Caco-2 (cell line): ENCODE measurements at regions not wholly inside any gene's neighbourhood (a gene's known extent, or its start where the extent isn't known, plus 50 kb on each side); places are given as distances from the start of the nearest gene placed in this dataset.

ENCODE experiments used
- BruUV-seq: library from RNA; stranded (reverse); fragments of 400-500 nt; replicated peaks from 2 replicates; lab custom pipeline; 2021; lab: Mats Ljungman, UMichigan
- CTCF ChIA-PET: fragments of 300-600 bp; sonication (Branson Sonifier 250); formaldehyde crosslinking; loops from one replicate; lab custom pipeline; 2022; ENCODE audit warnings: antibody characterized with exemption; lab: Charles Lee
- POLR2A ChIA-PET: fragments of 300-600 bp; sonication (Branson Sonifier 250); formaldehyde crosslinking; loops from one replicate; lab custom pipeline; 2022; ENCODE audit warnings: antibody characterized with exemption; lab: Charles Lee
- DNase-seq, 2 experiments: peaks; one replicate each; pipeline versions ENCODE4 v3.0.0 to v3.0.0-alpha.2; 2020 to 2022
- H3K27me3 ChIP-seq: replicated peaks from 2 replicates; pipeline ENCODE4 v1.6.0; 2011; ENCODE audit warnings: low read length; ENCODE audit not compliant: control insufficient read depth, insufficient read depth
- H3K36me3 ChIP-seq: 2 replicates; pipeline ENCODE4 v1.5.1; 2011; ENCODE audit warnings: low read length; ENCODE audit not compliant: control insufficient read depth, insufficient read depth
- H3K4me1 ChIP-seq: fragments of 250-450 bp; sonication (Bioruptor Pico); 2 replicates; pipeline ENCODE4 v1.5.1; 2020; ENCODE audit warnings: mild to moderate bottlenecking
- H3K4me3 ChIP-seq: 2 replicates; pipeline ENCODE4 v1.5.1; 2011; ENCODE audit warnings: low read depth, mild to moderate bottlenecking, control low read depth, low read length
- H3K9me3 ChIP-seq: fragments of 250-450 bp; sonication (Bioruptor Pico); 2 replicates; pipeline ENCODE4 v1.5.1; 2020; ENCODE audit warnings: mild to moderate bottlenecking, moderate library complexity
- H3K27ac Mint-ChIP-seq: one replicate; pipeline ENCODE4 v1.8.0; 2022; ENCODE audit warnings: mixed read lengths; ENCODE audit not compliant: unreplicated experiment
- H3K27me3 Mint-ChIP-seq: one replicate; pipeline ENCODE4 v1.8.0; 2022; ENCODE audit warnings: mixed read lengths; ENCODE audit not compliant: insufficient read depth, unreplicated experiment
- H3K36me3 Mint-ChIP-seq: one replicate; pipeline ENCODE4 v1.8.0; 2022; ENCODE audit warnings: mild to moderate bottlenecking, mixed read lengths; ENCODE audit not compliant: insufficient read depth, unreplicated experiment
- H3K4me1 Mint-ChIP-seq: one replicate; pipeline ENCODE4 v1.8.0; 2022; ENCODE audit warnings: low read depth, mixed read lengths; ENCODE audit not compliant: unreplicated experiment
- H3K4me3 Mint-ChIP-seq: one replicate; pipeline ENCODE4 v1.8.0; 2022; ENCODE audit warnings: mild to moderate bottlenecking, moderate library complexity, mixed read lengths; ENCODE audit not compliant: unreplicated experiment
- H3K9me3 Mint-ChIP-seq: one replicate; pipeline ENCODE4 v1.8.0; 2022; ENCODE audit warnings: mixed read lengths; ENCODE audit not compliant: unreplicated experiment
- intact Hi-C: fragments of 100-400 bp; cut with micrococcal nuclease; formaldehyde crosslinking; loops from one replicate; pipeline ENCODE4 v1.10.0; 2022; ENCODE audit not compliant: unreplicated experiment
- TF ChIP-seq, protein P1 (sequence below), 2 experiments: fragments of 200-600 bp in 1 of 2; IDR thresholded peaks; 1 replicate in 1 of 2; 2 replicates in 1 of 2; pipeline versions ENCODE4 v1.5.1 to v1.8.0; 2011 to 2022; ENCODE audit warnings: antibody characterized with exemption in 1 of 2, control low read depth in 1 of 2, inconsistent platforms in 1 of 2, low read depth in 1 of 2, low read length in 1 of 2, mild to moderate bottlenecking in 1 of 2, moderate library complexity in 1 of 2; ENCODE audit not compliant: insufficient read depth in 1 of 2, severe bottlenecking in 1 of 2, unreplicated experiment in 1 of 2

GRCh38 chr4:8681391-8681790, 88.8 kb downstream of the CPZ start:
- Mint-ChIP-seq H3K36me3 (no peaks in the 10 kb centered on the region), H3K4me3 (no peak overlapping the region), H3K27me3 (peaks cover 15% of the 10 kb centered on the region), H3K27ac (no peak overlapping the region), H3K9me3 (no peaks in the 10 kb centered on the region), H3K4me1 (no peaks in the 10 kb centered on the region)
- Histone ChIP-seq H3K27me3 (no peaks in the 10 kb centered on the region), H3K4me3 (no peak overlapping the region), H3K36me3 (no peaks in the 10 kb centered on the region), H3K9me3 (no peaks in the 10 kb centered on the region), H3K4me1 (no peaks in the 10 kb centered on the region)
- intact Hi-C loops: no loop called here
- DNase-seq: no peak
- ChIA-PET POLR2A (no interaction called here), CTCF (no interaction called here)
- BruUV-seq: no TSS peak
- TF ChIP-seq, protein P1, sequence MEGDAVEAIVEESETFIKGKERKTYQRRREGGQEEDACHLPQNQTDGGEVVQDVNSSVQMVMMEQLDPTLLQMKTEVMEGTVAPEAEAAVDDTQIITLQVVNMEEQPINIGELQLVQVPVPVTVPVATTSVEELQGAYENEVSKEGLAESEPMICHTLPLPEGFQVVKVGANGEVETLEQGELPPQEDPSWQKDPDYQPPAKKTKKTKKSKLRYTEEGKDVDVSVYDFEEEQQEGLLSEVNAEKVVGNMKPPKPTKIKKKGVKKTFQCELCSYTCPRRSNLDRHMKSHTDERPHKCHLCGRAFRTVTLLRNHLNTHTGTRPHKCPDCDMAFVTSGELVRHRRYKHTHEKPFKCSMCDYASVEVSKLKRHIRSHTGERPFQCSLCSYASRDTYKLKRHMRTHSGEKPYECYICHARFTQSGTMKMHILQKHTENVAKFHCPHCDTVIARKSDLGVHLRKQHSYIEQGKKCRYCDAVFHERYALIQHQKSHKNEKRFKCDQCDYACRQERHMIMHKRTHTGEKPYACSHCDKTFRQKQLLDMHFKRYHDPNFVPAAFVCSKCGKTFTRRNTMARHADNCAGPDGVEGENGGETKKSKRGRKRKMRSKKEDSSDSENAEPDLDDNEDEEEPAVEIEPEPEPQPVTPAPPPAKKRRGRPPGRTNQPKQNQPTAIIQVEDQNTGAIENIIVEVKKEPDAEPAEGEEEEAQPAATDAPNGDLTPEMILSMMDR (IDR thresholded peaks at IDR 0.05; ENCODE audit: insufficient read depth in 1 of 2, low read depth in 1 of 2, low read length in 1 of 2, severe bottlenecking in 1 of 2, unreplicated experiment in 1 of 2): no peak

GRCh38 chr4:8679032-8679431, 86.5 kb downstream of the CPZ start:
- H3K9me3 ChIP-seq: no peaks in the 10 kb centered on the region
- no TSS peak for BruUV-seq
- no peaks in the 10 kb centered on the region for H3K36me3 Mint-ChIP-seq
- no peaks in the 10 kb centered on the region for H3K4me1 ChIP-seq
- no peaks in the 10 kb centered on the region for H3K4me1 Mint-ChIP-seq
- no peak overlapping the region for H3K27ac Mint-ChIP-seq
- intact Hi-C loops: no loop called here
- no peak overlapping the region for H3K4me3 Mint-ChIP-seq
- TF ChIP-seq, protein P1 (IDR thresholded peaks at IDR 0.05; ENCODE audit: insufficient read depth in 1 of 2, low read depth in 1 of 2, low read length in 1 of 2, severe bottlenecking in 1 of 2, unreplicated experiment in 1 of 2): no peak
- ChIA-PET POLR2A (no interaction called here), CTCF (no interaction called here)
- no peak for DNase-seq
- no peak overlapping the region for H3K4me3 ChIP-seq
- no peaks in the 10 kb centered on the region for H3K27me3 ChIP-seq
- no peaks in the 10 kb centered on the region for H3K9me3 Mint-ChIP-seq
- no peaks in the 10 kb centered on the region for H3K36me3 ChIP-seq
- H3K27me3 Mint-ChIP-seq: peaks cover 15% of the 10 kb centered on the region

GRCh38 chr4:8676676-8677075, 84.1 kb downstream of the CPZ start:
- BruUV-seq: no TSS peak
- Mint-ChIP-seq H3K27ac (no peak overlapping the region), H3K27me3 (peaks cover 13% of the 10 kb centered on the region), H3K4me1 (no peaks in the 10 kb centered on the region), H3K36me3 (no peaks in the 10 kb centered on the region), H3K4me3 (no peak overlapping the region), H3K9me3 (no peaks in the 10 kb centered on the region)
- no peak overlapping the region for H3K4me3 ChIP-seq
- no peaks in the 10 kb centered on the region for H3K9me3 ChIP-seq
- H3K36me3 ChIP-seq: no peaks in the 10 kb centered on the region
- no peak for DNase-seq
- H3K27me3 ChIP-seq: no peaks in the 10 kb centered on the region
- CTCF ChIA-PET: no interaction called here
- intact Hi-C loops: no loop called here
- TF ChIP-seq, protein P1 (IDR thresholded peaks at IDR 0.05; ENCODE audit: insufficient read depth in 1 of 2, low read depth in 1 of 2, low read length in 1 of 2, severe bottlenecking in 1 of 2, unreplicated experiment in 1 of 2): no peak
- no peaks in the 10 kb centered on the region for H3K4me1 ChIP-seq
- POLR2A ChIA-PET: no interaction called here
